DMS153 (cell line): ENCODE measurements at regions not wholly inside any gene's neighbourhood (a gene's known extent, or its start where the extent isn't known, plus 50 kb on each side); places are given as distances from the start of the nearest gene placed in this dataset.
A peak's percentile ranks its signal among the peaks of the same experiment; 100 is the strongest.
"Not testable (repeated sequence)": the region's sequence is repeated elsewhere in the genome, so short reads cannot be mapped to it uniquely, and the experiment has no call there.

Experiments
- DNase-seq: peaks from one replicate; lab custom pipeline; 2025; lab: John Stamatoyannopoulos, UW

- DNase-seq = no peak
These were observed 213.9 kb downstream of the PRDM9 start for GRCh38 chr5:23721336-23721735.

GRCh38 chr5:23727271-23727670 lies 219.9 kb downstream of the PRDM9 start:
- peak; percentile 99 for DNase-seq

GRCh38 chr5:23730023-23730422 lies 222.6 kb downstream of the PRDM9 start:
- no peak for DNase-seq

- peak; percentile 33 for DNase-seq
These were observed 232.6 kb downstream of the PRDM9 start for GRCh38 chr5:23740029-23740428.

GRCh38 chr5:23742701-23743100 lies 235.3 kb downstream of the PRDM9 start:
- peak; percentile 49 for DNase-seq

GRCh38 chr5:23755906-23756305 lies 248.5 kb downstream of the PRDM9 start:
- DNase-seq = no peak

- no peak for DNase-seq
These were observed 249.4 kb downstream of the PRDM9 start for GRCh38 chr5:23756779-23757178.

GRCh38 chr5:23763170-23763569 lies 255.8 kb downstream of the PRDM9 start:
- peak; percentile 10 for DNase-seq

- DNase-seq = no peak
These were observed 269.3 kb downstream of the PRDM9 start for GRCh38 chr5:23776684-23777083.

GRCh38 chr5:23800307-23800706 lies 292.9 kb downstream of the PRDM9 start:
- DNase-seq = not testable (repeated sequence)

- peak; percentile 17 for DNase-seq
These were observed 313.5 kb downstream of the PRDM9 start for GRCh38 chr5:23820765-23821471.

- no peak for DNase-seq
These were observed 316.1 kb downstream of the PRDM9 start for GRCh38 chr5:23823521-23823920.

GRCh38 chr5:23825196-23825595 lies 317.8 kb downstream of the PRDM9 start:
- no peak for DNase-seq

GRCh38 chr5:23840083-23840482 lies 332.7 kb downstream of the PRDM9 start:
- DNase-seq = no peak

- no peak for DNase-seq
These were observed 357.4 kb downstream of the PRDM9 start for GRCh38 chr5:23864786-23865185.

GRCh38 chr5:23877847-23878246 lies 370.4 kb downstream of the PRDM9 start:
- no peak for DNase-seq

GRCh38 chr5:23884405-23885031 lies 377.1 kb downstream of the PRDM9 start:
- no peak for DNase-seq

- no peak for DNase-seq
These were observed 386.2 kb downstream of the PRDM9 start for GRCh38 chr5:23893561-23893960.

GRCh38 chr5:23895614-23896013 lies 388.2 kb downstream of the PRDM9 start:
- no peak for DNase-seq

GRCh38 chr5:23930985-23931384 lies 423.6 kb downstream of the PRDM9 start:
- DNase-seq = no peak

- not testable (repeated sequence) for DNase-seq
These were observed 444.0 kb downstream of the PRDM9 start for GRCh38 chr5:23951261-23951928.

- no peak for DNase-seq
These were observed 456.0 kb downstream of the PRDM9 start for GRCh38 chr5:23963449-23963848.

GRCh38 chr5:23977365-23977764 lies 470.0 kb downstream of the PRDM9 start:
- no peak for DNase-seq
